Naive thymus-derived CD4-positive, alpha-beta T cell (primary cell): ENCODE measurements at regions not wholly inside any gene's neighbourhood (a gene's known extent, or its start where the extent isn't known, plus 50 kb on each side); places are given as distances from the start of the nearest gene placed in this dataset.

Experiments
- ATAC-seq: fragments of 150-1000 bp; cut with Tn5 transposase; 2 replicates; pipeline ENCODE4 v1.10.0; 2021; ENCODE audit warnings: mild to moderate bottlenecking, moderate library complexity
- CTCF ChIA-PET: fragments of 350-600 bp; sonication (Branson Sonifier 250); formaldehyde crosslinking; loops from one replicate; lab custom pipeline; 2021; ENCODE audit warnings: antibody characterized with exemption; lab: Charles Lee
- POLR2A ChIA-PET: fragments of 350-600 bp; sonication (Branson Sonifier 250); formaldehyde crosslinking; loops from one replicate; lab custom pipeline; 2021; ENCODE audit warnings: antibody characterized with exemption, inconsistent platforms; lab: Charles Lee
- DNase-seq, 9 donors: peaks; one replicate each; pipeline versions ENCODE4 v3.0.0 to v3.0.0-alpha.2; 2020 to 2022; ENCODE audit warnings: mixed read lengths in 1 of 9
- H3K27ac ChIP-seq: one replicate; pipeline ENCODE4 v1.7.0; 2013; ENCODE audit warnings: mild to moderate bottlenecking, low read depth, low read length, moderate library complexity
- H3K27me3 ChIP-seq, 2 donors: one replicate each; pipeline ENCODE4 v1.7.0; 2013; ENCODE audit warnings: low read length in 2 of 2, mild to moderate bottlenecking in 2 of 2, moderate library complexity in 2 of 2; ENCODE audit not compliant: control insufficient read depth in 2 of 2, insufficient read depth in 2 of 2
- H3K36me3 ChIP-seq, 3 experiments: 1 replicate in 2 of 3; 2 replicates in 1 of 3; pipeline ENCODE4 v1.7.0; 2013; ENCODE audit warnings: low read length in 3 of 3, mild to moderate bottlenecking in 3 of 3, moderate library complexity in 1 of 3; ENCODE audit not compliant: insufficient read depth in 3 of 3, control insufficient read depth in 2 of 3
- H3K4me1 ChIP-seq, 2 donors: one replicate each; pipeline ENCODE4 v1.7.0; 2013; ENCODE audit warnings: low read length in 2 of 2, mild to moderate bottlenecking in 2 of 2, moderate library complexity in 1 of 2; ENCODE audit not compliant: control insufficient read depth in 2 of 2, insufficient read depth in 2 of 2
- H3K4me3 ChIP-seq: 2 replicates; pipeline ENCODE4 v1.7.0; 2013; ENCODE audit warnings: mild to moderate bottlenecking, low read length
- H3K9me3 ChIP-seq, 3 experiments: 1 replicate in 2 of 3; 2 replicates in 1 of 3; pipeline ENCODE4 v1.7.0; 2013; ENCODE audit warnings: low read length in 3 of 3; ENCODE audit not compliant: control insufficient read depth in 2 of 3
- H3K27ac Mint-ChIP-seq, 9 donors: one replicate each; pipeline ENCODE4 v1.8.0; 2020 to 2022; ENCODE audit warnings: mixed read lengths in 9 of 9, mild to moderate bottlenecking in 8 of 9, moderate library complexity in 5 of 9, inconsistent platforms in 2 of 9
- H3K27me3 Mint-ChIP-seq, 5 donors: one replicate each; pipeline ENCODE4 v1.8.0; 2021 to 2022; ENCODE audit warnings: mixed read lengths in 5 of 5, mild to moderate bottlenecking in 1 of 5
- H3K36me3 Mint-ChIP-seq, 5 donors: one replicate each; pipeline ENCODE4 v1.8.0; 2020 to 2022; ENCODE audit warnings: mixed read lengths in 5 of 5, mild to moderate bottlenecking in 3 of 5, inconsistent platforms in 1 of 5
- H3K4me1 Mint-ChIP-seq, 7 donors: one replicate each; pipeline ENCODE4 v1.8.0; 2020 to 2022; ENCODE audit warnings: mixed read lengths in 7 of 7, mild to moderate bottlenecking in 3 of 7, inconsistent platforms in 1 of 7
- H3K4me3 Mint-ChIP-seq, 10 donors: one replicate each; pipeline ENCODE4 v1.8.0; 2020 to 2022; ENCODE audit warnings: mild to moderate bottlenecking in 10 of 10, mixed read lengths in 10 of 10, moderate library complexity in 6 of 10, inconsistent platforms in 2 of 10
- H3K9me3 Mint-ChIP-seq, 11 donors: one replicate each; pipeline ENCODE4 v1.8.0; 2020 to 2022; ENCODE audit warnings: mixed read lengths in 11 of 11, mild to moderate bottlenecking in 4 of 11, inconsistent platforms in 1 of 11, moderate library complexity in 1 of 11
- intact Hi-C, 2 donors: fragments of 100-400 bp; cut with micrococcal nuclease; formaldehyde crosslinking; loops; one replicate each; pipeline ENCODE4 v1.15.1; 2023

- Mint-ChIP-seq H3K36me3 (no peaks in the 10 kb centered on the region), H3K27ac (no peak overlapping the region), H3K4me1 (peaks cover 0 to 2% (median 0%) of the 10 kb centered on the region in 7 donors), H3K9me3 (peaks cover 0 to 23% (median 9%) of the 10 kb centered on the region in 11 donors), H3K4me3 (no peak overlapping the region), H3K27me3 (no peaks in the 10 kb centered on the region)
- no peak overlapping the region for H3K4me3 ChIP-seq
- intact Hi-C loops = no loop called here
- no peak overlapping the region for H3K27ac ChIP-seq
- no peak for DNase-seq
- H3K9me3 ChIP-seq = no peaks in the 10 kb centered on the region
- no peak for ATAC-seq
- H3K36me3 ChIP-seq = no peaks in the 10 kb centered on the region
- ChIA-PET CTCF (no interaction called here), POLR2A (no interaction called here)
- no peaks in the 10 kb centered on the region for H3K4me1 ChIP-seq
- no peaks in the 10 kb centered on the region for H3K27me3 ChIP-seq
These were observed 1199.0 kb upstream of the CDH6 start for GRCh38 chr5:29994519-29994918.

GRCh38 chr5:29993286-29993685, 1200.2 kb upstream of the CDH6 start:
- Histone ChIP-seq H3K9me3 (no peaks in the 10 kb centered on the region), H3K4me3 (no peak overlapping the region), H3K36me3 (no peaks in the 10 kb centered on the region), H3K27ac (no peak overlapping the region), H3K27me3 (no peaks in the 10 kb centered on the region), H3K4me1 (no peaks in the 10 kb centered on the region)
- ChIA-PET POLR2A (no interaction called here), CTCF (no interaction called here)
- intact Hi-C loops = no loop called here
- Mint-ChIP-seq H3K4me1 (peaks cover 0 to 2% (median 0%) of the 10 kb centered on the region in 7 donors), H3K27me3 (no peaks in the 10 kb centered on the region), H3K36me3 (no peaks in the 10 kb centered on the region), H3K9me3 (peaks cover 0 to 18% (median 7%) of the 10 kb centered on the region in 11 donors), H3K4me3 (no peak overlapping the region), H3K27ac (no peak overlapping the region)
- DNase-seq = no peak
- no peak for ATAC-seq

GRCh38 chr5:29992248-29992647, 1201.2 kb upstream of the CDH6 start:
- H3K9me3 ChIP-seq = no peaks in the 10 kb centered on the region
- Mint-ChIP-seq H3K27me3 (no peaks in the 10 kb centered on the region), H3K4me3 (no peak overlapping the region), H3K9me3 (peaks cover 0 to 18% (median 7%) of the 10 kb centered on the region in 11 donors), H3K27ac (no peak overlapping the region), H3K36me3 (no peaks in the 10 kb centered on the region), H3K4me1 (peaks cover 0 to 2% (median 0%) of the 10 kb centered on the region in 7 donors)
- intact Hi-C loops = no loop called here
- H3K36me3 ChIP-seq = no peaks in the 10 kb centered on the region
- H3K27ac ChIP-seq = no peak overlapping the region
- no peak for DNase-seq
- no peaks in the 10 kb centered on the region for H3K27me3 ChIP-seq
- no peak overlapping the region for H3K4me3 ChIP-seq
- POLR2A ChIA-PET = no interaction called here
- CTCF ChIA-PET = no interaction called here
- no peak for ATAC-seq
- no peaks in the 10 kb centered on the region for H3K4me1 ChIP-seq

- Histone ChIP-seq H3K4me1 (no peaks in the 10 kb centered on the region), H3K27ac (no peak overlapping the region), H3K9me3 (no peaks in the 10 kb centered on the region), H3K27me3 (no peaks in the 10 kb centered on the region), H3K36me3 (no peaks in the 10 kb centered on the region), H3K4me3 (no peak overlapping the region)
- DNase-seq = no peak
- no peak for ATAC-seq
- peaks cover 0 to 18% (median 7%) of the 10 kb centered on the region in 11 donors for H3K9me3 Mint-ChIP-seq
- no peak overlapping the region for H3K4me3 Mint-ChIP-seq
- no peaks in the 10 kb centered on the region for H3K27me3 Mint-ChIP-seq
- ChIA-PET POLR2A (no interaction called here), CTCF (no interaction called here)
- intact Hi-C loops = no loop called here
- no peaks in the 10 kb centered on the region for H3K36me3 Mint-ChIP-seq
- H3K4me1 Mint-ChIP-seq = peaks cover 0 to 2% (median 0%) of the 10 kb centered on the region in 7 donors
- H3K27ac Mint-ChIP-seq = no peak overlapping the region
These were observed 1202.8 kb upstream of the CDH6 start for GRCh38 chr5:29990681-29991080.

- no peak overlapping the region for H3K27ac ChIP-seq
- CTCF ChIA-PET = no interaction called here
- no peak overlapping the region for H3K4me3 Mint-ChIP-seq
- H3K36me3 ChIP-seq = no peaks in the 10 kb centered on the region
- H3K4me1 Mint-ChIP-seq = no peaks in the 10 kb centered on the region
- ATAC-seq = peak; percentile 22
- no peaks in the 10 kb centered on the region for H3K27me3 Mint-ChIP-seq
- no peaks in the 10 kb centered on the region for H3K9me3 ChIP-seq
- POLR2A ChIA-PET = no interaction called here
- H3K27ac Mint-ChIP-seq = no peak overlapping the region
- DNase-seq = no peak
- intact Hi-C loops = no loop called here
- peaks cover 0 to 31% (median 7%) of the 10 kb centered on the region in 11 donors for H3K9me3 Mint-ChIP-seq
- H3K4me3 ChIP-seq = no peak overlapping the region
- H3K36me3 Mint-ChIP-seq = no peaks in the 10 kb centered on the region
- no peaks in the 10 kb centered on the region for H3K4me1 ChIP-seq
- no peaks in the 10 kb centered on the region for H3K27me3 ChIP-seq
These were observed 1209.3 kb upstream of the CDH6 start for GRCh38 chr5:29984156-29984540.

- H3K27me3 Mint-ChIP-seq = no peaks in the 10 kb centered on the region
These were observed 1209.8 kb upstream of the CDH6 start for GRCh38 chr5:29983528-29984155.

GRCh38 chr5:29982457-29982856, 1211.0 kb upstream of the CDH6 start:
- Histone ChIP-seq H3K4me1 (no peaks in the 10 kb centered on the region), H3K27me3 (no peaks in the 10 kb centered on the region), H3K4me3 (no peak overlapping the region), H3K9me3 (no peaks in the 10 kb centered on the region), H3K36me3 (no peaks in the 10 kb centered on the region), H3K27ac (no peak overlapping the region)
- POLR2A ChIA-PET = no interaction called here
- no peak for DNase-seq
- Mint-ChIP-seq H3K4me1 (no peaks in the 10 kb centered on the region), H3K27ac (no peak overlapping the region), H3K4me3 (no peak overlapping the region), H3K27me3 (no peaks in the 10 kb centered on the region), H3K36me3 (no peaks in the 10 kb centered on the region), H3K9me3 (peaks cover 0 to 25% (median 7%) of the 10 kb centered on the region in 11 donors)
- CTCF ChIA-PET = no interaction called here
- ATAC-seq = no peak
- intact Hi-C loops = no loop called here

More at GRCh38 chr5:29983528-29984155, 1209.8 kb upstream of the CDH6 start:
- Mint-ChIP-seq H3K36me3 (no peaks in the 10 kb centered on the region), H3K4me3 (no peak overlapping the region), H3K4me1 (no peaks in the 10 kb centered on the region), H3K9me3 (peaks cover 0 to 31% (median 7%) of the 10 kb centered on the region in 11 donors), H3K27ac (no peak overlapping the region)
- ATAC-seq (no peak), DNase-seq (no peak)
- Histone ChIP-seq H3K9me3 (no peaks in the 10 kb centered on the region), H3K36me3 (no peaks in the 10 kb centered on the region), H3K27ac (no peak overlapping the region), H3K4me3 (no peak overlapping the region), H3K27me3 (no peaks in the 10 kb centered on the region), H3K4me1 (no peaks in the 10 kb centered on the region)
- POLR2A ChIA-PET = no interaction called here
- CTCF ChIA-PET = no interaction called here
- intact Hi-C loops = no loop called here
